ENCODE measurements at regions not wholly inside any gene's neighbourhood (a gene's known extent, or its start where the extent isn't known, plus 50 kb on each side); places are given as distances from the start of the nearest gene placed in this dataset.

GRCh38 chr6:100165442-100165841 is 171.4 kb upstream of the MCHR2 start:
- Histone ChIP-seq H3K4me1 (no peaks in the 10 kb centered on the region), H3K9me3 (no peaks in the 10 kb centered on the region), H3K27ac (no peak overlapping the region), H3K4me3 (no peak overlapping the region), H3K36me3 (no peaks in the 10 kb centered on the region), H3K27me3 (no peaks in the 10 kb centered on the region)
- TF ChIP-seq CTCF (IDR thresholded peaks at IDR 0.05) (no peak), POLR2A (IDR thresholded peaks at IDR 0.05) (no peak)
- ATAC-seq, result no peak
- no peak for DNase-seq
- intact Hi-C loops (cut with DNase I), result no loop called here

GRCh38 chr6:100163035-100163434 is 169.0 kb upstream of the MCHR2 start:
- intact Hi-C loops (cut with DNase I), result no loop called here
- H3K27ac ChIP-seq, result no peak overlapping the region
- H3K27me3 ChIP-seq, result no peaks in the 10 kb centered on the region
- no peaks in the 10 kb centered on the region for H3K4me1 ChIP-seq
- no peak for TF ChIP-seq CTCF (IDR thresholded peaks at IDR 0.05)
- no peak for TF ChIP-seq POLR2A (IDR thresholded peaks at IDR 0.05)
- H3K4me3 ChIP-seq, result no peak overlapping the region
- no peaks in the 10 kb centered on the region for H3K9me3 ChIP-seq
- no peaks in the 10 kb centered on the region for H3K36me3 ChIP-seq
- WGBS, 4 donors, result 24 to 34% (median 29%) methylated on average over 5 of the region's 5 CpGs
- DNase-seq (no peak), ATAC-seq (no peak)

- Histone ChIP-seq H3K4me1 (no peaks in the 10 kb centered on the region), H3K36me3 (no peaks in the 10 kb centered on the region), H3K27me3 (no peaks in the 10 kb centered on the region), H3K4me3 (no peak overlapping the region), H3K9me3 (peaks cover 0 to 1% (median 0%) of the 10 kb centered on the region in 12 donors), H3K27ac (no peak overlapping the region)
- DNase-seq (no peak), ATAC-seq (no peak)
- intact Hi-C loops (cut with DNase I), result no loop called here
- TF ChIP-seq CTCF (IDR thresholded peaks at IDR 0.05) (no peak), POLR2A (IDR thresholded peaks at IDR 0.05) (no peak)
- 74 to 77% (median 76%) methylated on average over 2 of the region's 2 CpGs for WGBS, 4 donors
Measured at GRCh38 chr6:100161782-100162365, 167.9 kb upstream of the MCHR2 start.

GRCh38 chr6:100160930-100161329 is 166.9 kb upstream of the MCHR2 start:
- Histone ChIP-seq H3K27me3 (no peaks in the 10 kb centered on the region), H3K9me3 (peaks cover 0 to 2% (median 0%) of the 10 kb centered on the region in 12 donors), H3K4me1 (no peaks in the 10 kb centered on the region), H3K4me3 (no peak overlapping the region), H3K36me3 (no peaks in the 10 kb centered on the region), H3K27ac (no peak overlapping the region)
- DNase-seq (no peak), ATAC-seq (no peak)
- 52 to 72% (median 56%) methylated on average over 3 of the region's 3 CpGs for WGBS, 4 donors
- TF ChIP-seq POLR2A (IDR thresholded peaks at IDR 0.05) (no peak), CTCF (IDR thresholded peaks at IDR 0.05) (no peak)
- intact Hi-C loops (cut with DNase I), result no loop called here

Measured in heart left ventricle (tissue), 16 donors.